GM23338 (cell line): ENCODE measurements at regions not wholly inside any gene's neighbourhood (a gene's known extent, or its start where the extent isn't known, plus 50 kb on each side); places are given as distances from the start of the nearest gene placed in this dataset.

Source experiments
- ATAC-seq: fragments of 200-7000 bp; cut with Tn5 transposase; 3 replicates; pipeline ENCODE4 v1.9.1; 2020
- DNase-seq: peaks from one replicate; pipeline ENCODE4 v3.0.0-alpha.2; 2015; ENCODE audit warnings: low spot score
- H2AFZ ChIP-seq: fragments of 200-600 bp; sonication (generic); 2 replicates; pipeline ENCODE4 v1.8.0; 2016; ENCODE audit warnings: antibody characterized with exemption, mild to moderate bottlenecking, moderate library complexity
- H3F3A ChIP-seq: fragments of 200-600 bp; sonication (generic); replicated peaks from 2 replicates; pipeline ENCODE4 v1.8.0; 2017; ENCODE audit warnings: antibody characterized with exemption, mixed run types, low read depth
- H3K27ac ChIP-seq: fragments of 200-600 bp; sonication (generic); 2 replicates; pipeline ENCODE4 v1.6.1; 2016; ENCODE audit warnings: low read depth
- H3K27me3 ChIP-seq: fragments of 200-600 bp; sonication (generic); 2 replicates; pipeline ENCODE4 v1.8.0; 2016; ENCODE audit warnings: mild to moderate bottlenecking, mixed run types, moderate library complexity; ENCODE audit not compliant: insufficient read depth
- H3K36me3 ChIP-seq: fragments of 200-600 bp; sonication (generic); 2 replicates; pipeline ENCODE4 v1.8.0; 2016; ENCODE audit warnings: mild to moderate bottlenecking; ENCODE audit not compliant: insufficient read depth
- H3K4me1 ChIP-seq: fragments of 200-600 bp; sonication (generic); 2 replicates; pipeline ENCODE4 v1.8.0; 2016; ENCODE audit warnings: mild to moderate bottlenecking, moderate library complexity; ENCODE audit not compliant: insufficient read depth
- H3K4me2 ChIP-seq: fragments of 200-600 bp; sonication (generic); 2 replicates; pipeline ENCODE4 v1.7.1; 2017; ENCODE audit warnings: mixed run types
- H3K4me3 ChIP-seq: fragments of 200-600 bp; sonication (generic); 2 replicates; pipeline ENCODE4 v1.6.1; 2016; ENCODE audit warnings: mixed run types
- H3K79me2 ChIP-seq: fragments of 200-600 bp; sonication (generic); replicated peaks from 2 replicates; pipeline ENCODE4 v1.8.0; 2017; ENCODE audit warnings: mild to moderate bottlenecking; ENCODE audit not compliant: insufficient read depth
- H3K9me2 ChIP-seq: fragments of 200-600 bp; sonication (generic); 2 replicates; pipeline ENCODE4 v1.8.0; 2017; ENCODE audit not compliant: insufficient read depth
- H4K20me1 ChIP-seq: fragments of 200-600 bp; sonication (generic); replicated peaks from 2 replicates; pipeline ENCODE4 v1.8.0; 2017; ENCODE audit warnings: mild to moderate bottlenecking; ENCODE audit not compliant: insufficient read depth
- H3K27ac Mint-ChIP-seq: 2 replicates; pipeline ENCODE4 v1.8.0; 2020; ENCODE audit warnings: inconsistent platforms, mild to moderate bottlenecking, moderate library complexity, mixed read lengths
- H3K27me3 Mint-ChIP-seq: 3 replicates; pipeline ENCODE4 v1.8.0; 2022; ENCODE audit warnings: low read depth, mild to moderate bottlenecking, moderate library complexity, mixed read lengths, inconsistent platforms; ENCODE audit not compliant: insufficient read depth, poor library complexity
- H3K36me3 Mint-ChIP-seq: 3 replicates; pipeline ENCODE4 v1.8.0; 2021; ENCODE audit warnings: low read depth, mild to moderate bottlenecking, inconsistent platforms, moderate library complexity, mixed read lengths
- H3K4me1 Mint-ChIP-seq: 3 replicates; pipeline ENCODE4 v1.8.0; 2020; ENCODE audit warnings: mild to moderate bottlenecking, inconsistent platforms, mixed read lengths
- H3K4me3 Mint-ChIP-seq: 3 replicates; pipeline ENCODE4 v1.8.0; 2021; ENCODE audit warnings: moderate library complexity, mild to moderate bottlenecking, inconsistent platforms, mixed read lengths
- H3K9me3 Mint-ChIP-seq: 3 replicates; pipeline ENCODE4 v1.8.0; 2020; ENCODE audit warnings: moderate library complexity, mild to moderate bottlenecking, inconsistent platforms, mixed read lengths
- CREB1 ChIP-seq: fragments of 250-450 bp; sonication (Bioruptor Pico); IDR thresholded peaks from 2 replicates; pipeline ENCODE4 v1.5.0; 2020; ENCODE audit warnings: low read depth, mild to moderate bottlenecking, moderate library complexity
- JUNB ChIP-seq: IDR thresholded peaks from one replicate; pipeline ENCODE4 v1.6.1; 2016; ENCODE audit warnings: antibody characterized with exemption; ENCODE audit not compliant: unreplicated experiment
- ZNF331 ChIP-seq: fragments of 250-450 bp; sonication (Bioruptor Pico); IDR thresholded peaks from 2 replicates; pipeline ENCODE4 v1.5.0; 2020; ENCODE audit warnings: low read depth, mild to moderate bottlenecking, moderate library complexity
- TF ChIP-seq, protein P1 (sequence below): IDR thresholded peaks from one replicate; pipeline ENCODE4 v1.6.1; 2018; ENCODE audit warnings: antibody characterized with exemption; ENCODE audit not compliant: unreplicated experiment
- TF ChIP-seq, protein P2 (sequence below): IDR thresholded peaks from 2 replicates; pipeline ENCODE4 v1.6.1; 2016; ENCODE audit warnings: antibody characterized with exemption
- TF ChIP-seq, protein P3 (sequence below), 2 experiments: fragments of 200-600 bp in 1 of 2; sonication (generic) in 1 of 2; conservative IDR thresholded peaks; 2 replicates each; pipeline versions ENCODE4 v1.5.1 to v1.6.1; 2016 to 2017; ENCODE audit warnings: antibody characterized with exemption in 2 of 2, low read depth in 2 of 2, mild to moderate bottlenecking in 2 of 2, moderate library complexity in 1 of 2
- TF ChIP-seq, protein P4 (sequence below): fragments of 250-450 bp; sonication (Bioruptor Pico); IDR thresholded peaks from 2 replicates; pipeline ENCODE4 v1.5.0; 2020; ENCODE audit warnings: mild to moderate bottlenecking, moderate library complexity

DNA sequence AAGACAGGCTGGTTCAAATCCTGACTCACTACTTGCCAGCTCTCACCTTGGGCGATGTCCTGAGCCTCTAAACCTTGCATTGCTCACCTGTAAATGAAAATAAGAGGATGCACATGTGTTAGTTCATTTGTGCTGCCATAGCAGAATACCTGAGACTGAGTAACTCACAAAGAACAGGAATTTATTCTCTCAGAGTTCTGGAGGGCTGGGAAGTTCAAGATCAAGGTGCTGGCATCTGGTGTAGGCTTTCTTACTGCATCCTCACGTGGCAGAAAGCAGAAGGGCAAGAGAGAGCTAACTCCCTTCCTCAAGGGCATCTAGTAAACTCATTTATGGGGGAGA is 222.7 kb downstream of the MTHFS start (continued):
- TF ChIP-seq, protein P1, sequence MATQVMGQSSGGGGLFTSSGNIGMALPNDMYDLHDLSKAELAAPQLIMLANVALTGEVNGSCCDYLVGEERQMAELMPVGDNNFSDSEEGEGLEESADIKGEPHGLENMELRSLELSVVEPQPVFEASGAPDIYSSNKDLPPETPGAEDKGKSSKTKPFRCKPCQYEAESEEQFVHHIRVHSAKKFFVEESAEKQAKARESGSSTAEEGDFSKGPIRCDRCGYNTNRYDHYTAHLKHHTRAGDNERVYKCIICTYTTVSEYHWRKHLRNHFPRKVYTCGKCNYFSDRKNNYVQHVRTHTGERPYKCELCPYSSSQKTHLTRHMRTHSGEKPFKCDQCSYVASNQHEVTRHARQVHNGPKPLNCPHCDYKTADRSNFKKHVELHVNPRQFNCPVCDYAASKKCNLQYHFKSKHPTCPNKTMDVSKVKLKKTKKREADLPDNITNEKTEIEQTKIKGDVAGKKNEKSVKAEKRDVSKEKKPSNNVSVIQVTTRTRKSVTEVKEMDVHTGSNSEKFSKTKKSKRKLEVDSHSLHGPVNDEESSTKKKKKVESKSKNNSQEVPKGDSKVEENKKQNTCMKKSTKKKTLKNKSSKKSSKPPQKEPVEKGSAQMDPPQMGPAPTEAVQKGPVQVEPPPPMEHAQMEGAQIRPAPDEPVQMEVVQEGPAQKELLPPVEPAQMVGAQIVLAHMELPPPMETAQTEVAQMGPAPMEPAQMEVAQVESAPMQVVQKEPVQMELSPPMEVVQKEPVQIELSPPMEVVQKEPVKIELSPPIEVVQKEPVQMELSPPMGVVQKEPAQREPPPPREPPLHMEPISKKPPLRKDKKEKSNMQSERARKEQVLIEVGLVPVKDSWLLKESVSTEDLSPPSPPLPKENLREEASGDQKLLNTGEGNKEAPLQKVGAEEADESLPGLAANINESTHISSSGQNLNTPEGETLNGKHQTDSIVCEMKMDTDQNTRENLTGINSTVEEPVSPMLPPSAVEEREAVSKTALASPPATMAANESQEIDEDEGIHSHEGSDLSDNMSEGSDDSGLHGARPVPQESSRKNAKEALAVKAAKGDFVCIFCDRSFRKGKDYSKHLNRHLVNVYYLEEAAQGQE = no peak
- no peak for TF ChIP-seq CREB1
- TF ChIP-seq, protein P2, sequence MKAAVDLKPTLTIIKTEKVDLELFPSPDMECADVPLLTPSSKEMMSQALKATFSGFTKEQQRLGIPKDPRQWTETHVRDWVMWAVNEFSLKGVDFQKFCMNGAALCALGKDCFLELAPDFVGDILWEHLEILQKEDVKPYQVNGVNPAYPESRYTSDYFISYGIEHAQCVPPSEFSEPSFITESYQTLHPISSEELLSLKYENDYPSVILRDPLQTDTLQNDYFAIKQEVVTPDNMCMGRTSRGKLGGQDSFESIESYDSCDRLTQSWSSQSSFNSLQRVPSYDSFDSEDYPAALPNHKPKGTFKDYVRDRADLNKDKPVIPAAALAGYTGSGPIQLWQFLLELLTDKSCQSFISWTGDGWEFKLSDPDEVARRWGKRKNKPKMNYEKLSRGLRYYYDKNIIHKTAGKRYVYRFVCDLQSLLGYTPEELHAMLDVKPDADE = no peak
- TF ChIP-seq ZNF331 = no peak

DNA sequence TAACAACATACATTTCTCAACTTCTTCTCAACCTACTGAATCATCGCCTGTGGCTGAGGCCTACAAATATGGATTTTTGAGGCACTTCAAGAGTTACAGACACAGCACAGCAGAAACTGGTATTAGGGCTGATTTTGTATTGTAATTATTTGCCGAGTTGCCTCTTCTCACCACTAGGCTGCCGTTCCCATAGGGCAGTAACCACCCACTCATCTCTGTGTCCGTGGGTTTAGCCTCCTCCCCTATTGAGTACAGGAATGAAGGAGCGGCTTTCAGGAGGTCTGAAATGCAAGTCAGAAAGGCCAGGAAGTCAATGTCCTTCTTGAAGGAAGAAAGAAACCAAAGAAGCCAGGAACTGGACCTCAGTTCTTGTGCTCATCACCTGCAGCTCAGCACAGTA is 220.8 kb downstream of the MTHFS start:
- H3K27me3 Mint-ChIP-seq = peaks cover 8% of the 10 kb centered on the region
- H3K4me1 Mint-ChIP-seq = peaks cover 45% of the 10 kb centered on the region
- ATAC-seq (no peak), DNase-seq (no peak)
- no peak overlapping the region for H3K27ac ChIP-seq
- no peaks in the 10 kb centered on the region for H3K27me3 ChIP-seq
- H3K79me2 ChIP-seq = no peaks in the 10 kb centered on the region
- H3K4me3 Mint-ChIP-seq = no peak overlapping the region
- H3K36me3 ChIP-seq = no peaks in the 10 kb centered on the region
- H3K9me2 ChIP-seq = no peaks in the 10 kb centered on the region; the same call in 1 of the 2 replicates
- no peak overlapping the region for H2AFZ ChIP-seq
- H3F3A ChIP-seq = no peaks in the 10 kb centered on the region
- no peak overlapping the region for H3K4me2 ChIP-seq
- H3K4me1 ChIP-seq = peaks cover 28% of the 10 kb centered on the region
- no peaks in the 10 kb centered on the region for H3K36me3 Mint-ChIP-seq
- no peak overlapping the region for H3K4me3 ChIP-seq
- H4K20me1 ChIP-seq = no peaks in the 10 kb centered on the region
- no peak overlapping the region for H3K27ac Mint-ChIP-seq
- peaks cover 3% of the 10 kb centered on the region; the same call in 1 of the 3 replicates for H3K9me3 Mint-ChIP-seq
- TF ChIP-seq, protein P2 = no peak
- TF ChIP-seq, protein P3, sequence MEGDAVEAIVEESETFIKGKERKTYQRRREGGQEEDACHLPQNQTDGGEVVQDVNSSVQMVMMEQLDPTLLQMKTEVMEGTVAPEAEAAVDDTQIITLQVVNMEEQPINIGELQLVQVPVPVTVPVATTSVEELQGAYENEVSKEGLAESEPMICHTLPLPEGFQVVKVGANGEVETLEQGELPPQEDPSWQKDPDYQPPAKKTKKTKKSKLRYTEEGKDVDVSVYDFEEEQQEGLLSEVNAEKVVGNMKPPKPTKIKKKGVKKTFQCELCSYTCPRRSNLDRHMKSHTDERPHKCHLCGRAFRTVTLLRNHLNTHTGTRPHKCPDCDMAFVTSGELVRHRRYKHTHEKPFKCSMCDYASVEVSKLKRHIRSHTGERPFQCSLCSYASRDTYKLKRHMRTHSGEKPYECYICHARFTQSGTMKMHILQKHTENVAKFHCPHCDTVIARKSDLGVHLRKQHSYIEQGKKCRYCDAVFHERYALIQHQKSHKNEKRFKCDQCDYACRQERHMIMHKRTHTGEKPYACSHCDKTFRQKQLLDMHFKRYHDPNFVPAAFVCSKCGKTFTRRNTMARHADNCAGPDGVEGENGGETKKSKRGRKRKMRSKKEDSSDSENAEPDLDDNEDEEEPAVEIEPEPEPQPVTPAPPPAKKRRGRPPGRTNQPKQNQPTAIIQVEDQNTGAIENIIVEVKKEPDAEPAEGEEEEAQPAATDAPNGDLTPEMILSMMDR (conservative IDR thresholded peaks at IDR 0.05; ENCODE audit: low read depth in 2 of 2) = no peak; a peak in 1 of 4 replicates
- no peak for TF ChIP-seq JUNB
- TF ChIP-seq, protein P4, sequence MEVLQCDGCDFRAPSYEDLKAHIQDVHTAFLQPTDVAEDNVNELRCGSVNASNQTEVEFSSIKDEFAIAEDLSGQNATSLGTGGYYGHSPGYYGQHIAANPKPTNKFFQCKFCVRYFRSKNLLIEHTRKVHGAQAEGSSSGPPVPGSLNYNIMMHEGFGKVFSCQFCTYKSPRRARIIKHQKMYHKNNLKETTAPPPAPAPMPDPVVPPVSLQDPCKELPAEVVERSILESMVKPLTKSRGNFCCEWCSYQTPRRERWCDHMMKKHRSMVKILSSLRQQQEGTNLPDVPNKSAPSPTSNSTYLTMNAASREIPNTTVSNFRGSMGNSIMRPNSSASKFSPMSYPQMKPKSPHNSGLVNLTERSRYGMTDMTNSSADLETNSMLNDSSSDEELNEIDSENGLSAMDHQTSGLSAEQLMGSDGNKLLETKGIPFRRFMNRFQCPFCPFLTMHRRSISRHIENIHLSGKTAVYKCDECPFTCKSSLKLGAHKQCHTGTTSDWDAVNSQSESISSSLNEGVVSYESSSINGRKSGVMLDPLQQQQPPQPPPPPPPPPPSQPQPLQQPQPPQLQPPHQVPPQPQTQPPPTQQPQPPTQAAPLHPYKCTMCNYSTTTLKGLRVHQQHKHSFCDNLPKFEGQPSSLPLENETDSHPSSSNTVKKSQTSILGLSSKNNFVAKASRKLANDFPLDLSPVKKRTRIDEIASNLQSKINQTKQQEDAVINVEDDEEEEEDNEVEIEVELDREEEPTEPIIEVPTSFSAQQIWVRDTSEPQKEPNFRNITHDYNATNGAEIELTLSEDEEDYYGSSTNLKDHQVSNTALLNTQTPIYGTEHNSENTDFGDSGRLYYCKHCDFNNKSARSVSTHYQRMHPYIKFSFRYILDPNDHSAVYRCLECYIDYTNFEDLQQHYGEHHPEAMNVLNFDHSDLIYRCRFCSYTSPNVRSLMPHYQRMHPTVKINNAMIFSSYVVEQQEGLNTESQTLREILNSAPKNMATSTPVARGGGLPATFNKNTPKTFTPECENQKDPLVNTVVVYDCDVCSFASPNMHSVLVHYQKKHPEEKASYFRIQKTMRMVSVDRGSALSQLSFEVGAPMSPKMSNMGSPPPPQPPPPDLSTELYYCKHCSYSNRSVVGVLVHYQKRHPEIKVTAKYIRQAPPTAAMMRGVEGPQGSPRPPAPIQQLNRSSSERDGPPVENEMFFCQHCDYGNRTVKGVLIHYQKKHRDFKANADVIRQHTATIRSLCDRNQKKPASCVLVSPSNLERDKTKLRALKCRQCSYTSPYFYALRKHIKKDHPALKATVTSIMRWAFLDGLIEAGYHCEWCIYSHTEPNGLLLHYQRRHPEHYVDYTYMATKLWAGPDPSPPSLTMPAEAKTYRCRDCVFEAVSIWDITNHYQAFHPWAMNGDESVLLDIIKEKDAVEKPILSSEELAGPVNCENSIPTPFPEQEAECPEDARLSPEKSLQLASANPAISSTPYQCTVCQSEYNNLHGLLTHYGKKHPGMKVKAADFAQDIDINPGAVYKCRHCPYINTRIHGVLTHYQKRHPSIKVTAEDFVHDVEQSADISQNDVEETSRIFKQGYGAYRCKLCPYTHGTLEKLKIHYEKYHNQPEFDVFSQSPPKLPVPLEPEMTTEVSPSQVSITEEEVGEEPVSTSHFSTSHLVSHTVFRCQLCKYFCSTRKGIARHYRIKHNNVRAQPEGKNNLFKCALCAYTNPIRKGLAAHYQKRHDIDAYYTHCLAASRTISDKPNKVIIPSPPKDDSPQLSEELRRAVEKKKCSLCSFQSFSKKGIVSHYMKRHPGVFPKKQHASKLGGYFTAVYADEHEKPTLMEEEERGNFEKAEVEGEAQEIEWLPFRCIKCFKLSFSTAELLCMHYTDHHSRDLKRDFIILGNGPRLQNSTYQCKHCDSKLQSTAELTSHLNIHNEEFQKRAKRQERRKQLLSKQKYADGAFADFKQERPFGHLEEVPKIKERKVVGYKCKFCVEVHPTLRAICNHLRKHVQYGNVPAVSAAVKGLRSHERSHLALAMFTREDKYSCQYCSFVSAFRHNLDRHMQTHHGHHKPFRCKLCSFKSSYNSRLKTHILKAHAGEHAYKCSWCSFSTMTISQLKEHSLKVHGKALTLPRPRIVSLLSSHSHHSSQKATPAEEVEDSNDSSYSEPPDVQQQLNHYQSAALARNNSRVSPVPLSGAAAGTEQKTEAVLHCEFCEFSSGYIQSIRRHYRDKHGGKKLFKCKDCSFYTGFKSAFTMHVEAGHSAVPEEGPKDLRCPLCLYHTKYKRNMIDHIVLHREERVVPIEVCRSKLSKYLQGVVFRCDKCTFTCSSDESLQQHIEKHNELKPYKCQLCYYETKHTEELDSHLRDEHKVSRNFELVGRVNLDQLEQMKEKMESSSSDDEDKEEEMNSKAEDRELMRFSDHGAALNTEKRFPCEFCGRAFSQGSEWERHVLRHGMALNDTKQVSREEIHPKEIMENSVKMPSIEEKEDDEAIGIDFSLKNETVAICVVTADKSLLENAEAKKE (CRISPR knock-in tag) = no peak
- TF ChIP-seq, protein P1 = no peak
